GM12872 (cell line): ENCODE measurements at regions not wholly inside any gene's neighbourhood (a gene's known extent, or its start where the extent isn't known, plus 50 kb on each side); places are given as distances from the start of the nearest gene placed in this dataset.

Experiments
- TF ChIP-seq, protein P1 (sequence below): IDR thresholded peaks from 3 replicates; pipeline ENCODE4 v1.5.1; 2011; ENCODE audit warnings: low read depth, mild to moderate bottlenecking, low read length, moderate library complexity; ENCODE audit not compliant: insufficient read depth

GRCh38 chr9:78839252-78839651 lies 542.3 kb downstream of the PSAT1 start:
- TF ChIP-seq, protein P1, sequence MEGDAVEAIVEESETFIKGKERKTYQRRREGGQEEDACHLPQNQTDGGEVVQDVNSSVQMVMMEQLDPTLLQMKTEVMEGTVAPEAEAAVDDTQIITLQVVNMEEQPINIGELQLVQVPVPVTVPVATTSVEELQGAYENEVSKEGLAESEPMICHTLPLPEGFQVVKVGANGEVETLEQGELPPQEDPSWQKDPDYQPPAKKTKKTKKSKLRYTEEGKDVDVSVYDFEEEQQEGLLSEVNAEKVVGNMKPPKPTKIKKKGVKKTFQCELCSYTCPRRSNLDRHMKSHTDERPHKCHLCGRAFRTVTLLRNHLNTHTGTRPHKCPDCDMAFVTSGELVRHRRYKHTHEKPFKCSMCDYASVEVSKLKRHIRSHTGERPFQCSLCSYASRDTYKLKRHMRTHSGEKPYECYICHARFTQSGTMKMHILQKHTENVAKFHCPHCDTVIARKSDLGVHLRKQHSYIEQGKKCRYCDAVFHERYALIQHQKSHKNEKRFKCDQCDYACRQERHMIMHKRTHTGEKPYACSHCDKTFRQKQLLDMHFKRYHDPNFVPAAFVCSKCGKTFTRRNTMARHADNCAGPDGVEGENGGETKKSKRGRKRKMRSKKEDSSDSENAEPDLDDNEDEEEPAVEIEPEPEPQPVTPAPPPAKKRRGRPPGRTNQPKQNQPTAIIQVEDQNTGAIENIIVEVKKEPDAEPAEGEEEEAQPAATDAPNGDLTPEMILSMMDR = no peak

DNA sequence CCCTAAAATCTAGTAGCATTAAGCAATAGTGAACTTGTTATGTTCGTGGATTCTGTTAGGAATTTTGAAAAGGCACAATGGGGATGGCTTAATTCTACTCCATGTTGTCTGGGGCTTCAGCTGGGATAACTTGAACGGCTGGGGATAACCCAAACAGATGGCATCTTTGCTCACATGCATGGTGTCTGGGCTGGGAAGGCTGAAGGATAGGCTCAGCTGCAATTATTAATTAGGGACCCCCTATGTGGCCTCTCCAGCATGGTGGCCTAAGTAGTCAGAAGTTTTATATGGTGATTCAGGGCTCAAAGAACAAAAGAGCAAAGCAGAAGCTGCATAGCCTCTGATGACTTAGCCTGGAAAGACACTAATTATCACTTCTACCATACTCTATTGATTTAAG lies 551.1 kb downstream of the PSAT1 start:
- TF ChIP-seq, protein P1 = no peak

- TF ChIP-seq, protein P1 = no peak
Observed at GRCh38 chr9:78856144-78856543, 559.2 kb downstream of the PSAT1 start.

DNA sequence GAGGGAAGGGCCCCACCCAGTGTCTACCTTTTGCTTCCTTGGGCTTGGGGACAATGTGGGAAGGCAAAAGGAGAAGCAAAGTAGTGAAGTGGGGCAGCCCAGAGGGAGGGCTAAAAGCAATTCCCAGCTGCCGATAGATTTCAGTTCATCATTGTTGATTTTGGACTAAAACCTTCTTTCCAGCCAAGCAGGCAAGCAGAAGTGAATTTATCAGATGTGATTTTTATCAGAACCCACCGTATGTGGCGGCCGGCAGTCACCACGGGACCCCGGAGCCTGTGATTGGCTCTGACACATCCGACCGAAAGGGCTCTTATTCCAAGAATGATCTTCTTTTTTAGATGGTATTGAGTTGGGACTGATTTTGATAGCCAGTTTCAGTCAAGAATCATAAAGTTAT lies 559.9 kb downstream of the PSAT1 start:
- TF ChIP-seq, protein P1 = no peak

GRCh38 chr9:78857373-78858225 lies 560.7 kb downstream of the PSAT1 start:
- TF ChIP-seq, protein P1 = no peak

DNA sequence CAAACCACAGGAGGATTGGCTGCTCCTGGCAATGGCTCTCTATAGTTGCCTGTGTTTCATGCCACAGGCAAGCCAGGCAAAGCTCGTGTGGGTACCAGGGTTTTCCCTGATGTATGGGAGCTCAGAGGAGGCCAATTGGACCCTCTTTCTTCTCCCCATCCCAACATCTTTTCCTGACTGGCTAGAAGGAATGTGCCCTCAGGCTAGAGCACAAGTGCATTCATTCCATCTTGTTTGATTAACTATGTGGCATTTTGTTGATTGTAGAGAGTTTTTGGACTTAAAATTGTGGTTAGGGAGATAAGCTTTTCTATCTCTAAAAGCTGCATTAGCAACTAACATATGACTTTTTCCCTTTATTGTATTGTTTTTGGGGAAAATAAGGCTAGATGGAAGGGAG lies 561.3 kb downstream of the PSAT1 start:
- TF ChIP-seq, protein P1 = no peak

DNA sequence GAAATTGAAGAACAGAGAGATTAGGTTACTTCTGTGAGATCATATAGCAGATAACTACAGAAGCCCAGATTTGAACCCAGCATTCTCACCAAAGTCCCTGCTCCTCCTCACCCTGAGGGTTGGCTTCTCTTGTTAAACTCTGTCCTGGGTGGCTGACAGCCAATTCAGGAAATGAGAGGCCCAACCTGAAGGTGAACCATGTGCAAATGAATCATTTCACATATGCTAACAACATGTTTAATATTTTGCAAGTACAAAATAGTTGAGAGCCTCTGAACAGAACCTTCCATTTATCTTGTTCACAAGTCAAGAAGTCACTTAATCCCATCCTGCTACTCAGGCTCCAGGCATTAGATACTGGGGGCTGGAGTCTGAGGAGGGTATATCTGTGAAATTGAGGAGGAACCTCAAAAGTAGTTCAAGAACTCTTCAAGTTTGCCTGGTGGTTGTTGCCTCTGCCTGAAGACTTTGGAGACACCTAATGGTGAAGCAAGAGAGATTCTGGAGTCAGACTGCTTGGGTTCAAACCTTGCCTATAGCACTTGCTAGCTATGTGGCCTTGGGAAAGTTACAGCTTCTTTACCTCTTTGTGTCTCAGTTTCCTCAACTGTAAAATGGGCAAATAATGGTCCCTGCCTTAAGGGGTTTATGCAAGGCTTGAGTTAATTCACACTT lies 564.0 kb downstream of the PSAT1 start:
- TF ChIP-seq, protein P1 = 0 out of 3 replicates have a peak, but pooled peaks have one; percentile 6
